ENCODE measurements at regions not wholly inside any gene's neighbourhood (a gene's known extent, or its start where the extent isn't known, plus 50 kb on each side); places are given as distances from the start of the nearest gene placed in this dataset.

GRCh38 chr6:119461187-119461586 lies 111.6 kb upstream of the MAN1A1 start:
- no peak overlapping the region for H3K4me3 ChIP-seq (ENCODE audit: low read depth, low read length)

GRCh38 chr6:119459207-119459974 lies 109.8 kb upstream of the MAN1A1 start:
- Histone ChIP-seq H3K27ac (ENCODE audit: low read depth, low read length) (no peak overlapping the region), H3K27me3 (ENCODE audit: control insufficient read depth, insufficient read depth, low read length) (no peaks in the 10 kb centered on the region), H3K9me3 (ENCODE audit: control insufficient read depth, insufficient read depth, low read length) (no peaks in the 10 kb centered on the region; the same call in 1 of the 2 replicates), H3K4me1 (ENCODE audit: control insufficient read depth, insufficient read depth, low read length) (no peaks in the 10 kb centered on the region), H3K9ac (ENCODE audit: low read depth, low read length) (no peak overlapping the region), H3K4me3 (ENCODE audit: low read depth, low read length) (no peak overlapping the region), H3K36me3 (ENCODE audit: control insufficient read depth, insufficient read depth, low read length) (no peaks in the 10 kb centered on the region)

More at GRCh38 chr6:119461187-119461586, 111.6 kb upstream of the MAN1A1 start:
- H3K27ac ChIP-seq (ENCODE audit: low read depth, low read length) = no peak overlapping the region
- H3K9me3 ChIP-seq (ENCODE audit: control insufficient read depth, insufficient read depth, low read length) = no peaks in the 10 kb centered on the region; the same call in 1 of the 2 replicates
- H3K27me3 ChIP-seq (ENCODE audit: control insufficient read depth, insufficient read depth, low read length) = no peaks in the 10 kb centered on the region
- no peaks in the 10 kb centered on the region for H3K36me3 ChIP-seq (ENCODE audit: control insufficient read depth, insufficient read depth, low read length)
- no peaks in the 10 kb centered on the region for H3K4me1 ChIP-seq (ENCODE audit: control insufficient read depth, insufficient read depth, low read length)
- H3K9ac ChIP-seq (ENCODE audit: low read depth, low read length) = no peak overlapping the region

GRCh38 chr6:119454714-119455113 lies 105.2 kb upstream of the MAN1A1 start:
- no peaks in the 10 kb centered on the region for H3K9me3 ChIP-seq (ENCODE audit: control insufficient read depth, insufficient read depth, low read length)
- no peak overlapping the region for H3K9ac ChIP-seq (ENCODE audit: low read depth, low read length)
- H3K4me1 ChIP-seq (ENCODE audit: control insufficient read depth, insufficient read depth, low read length) = no peaks in the 10 kb centered on the region
- no peak overlapping the region for H3K27ac ChIP-seq (ENCODE audit: low read depth, low read length)
- H3K27me3 ChIP-seq (ENCODE audit: control insufficient read depth, insufficient read depth, low read length) = no peaks in the 10 kb centered on the region
- no peak overlapping the region for H3K4me3 ChIP-seq (ENCODE audit: low read depth, low read length)
- H3K36me3 ChIP-seq (ENCODE audit: control insufficient read depth, insufficient read depth, low read length) = no peaks in the 10 kb centered on the region

GRCh38 chr6:119453242-119454200 lies 104.0 kb upstream of the MAN1A1 start:
- Histone ChIP-seq H3K9ac (ENCODE audit: low read depth, low read length) (no peak overlapping the region), H3K27ac (ENCODE audit: low read depth, low read length) (no peak overlapping the region), H3K36me3 (ENCODE audit: control insufficient read depth, insufficient read depth, low read length) (no peaks in the 10 kb centered on the region), H3K9me3 (ENCODE audit: control insufficient read depth, insufficient read depth, low read length) (no peaks in the 10 kb centered on the region), H3K4me3 (ENCODE audit: low read depth, low read length) (no peak overlapping the region), H3K4me1 (ENCODE audit: control insufficient read depth, insufficient read depth, low read length) (no peaks in the 10 kb centered on the region), H3K27me3 (ENCODE audit: control insufficient read depth, insufficient read depth, low read length) (no peaks in the 10 kb centered on the region)

- H3K4me3 ChIP-seq (ENCODE audit: low read depth, low read length) = no peak overlapping the region
- no peaks in the 10 kb centered on the region for H3K36me3 ChIP-seq (ENCODE audit: control insufficient read depth, insufficient read depth, low read length)
- H3K27ac ChIP-seq (ENCODE audit: low read depth, low read length) = no peak overlapping the region
- no peaks in the 10 kb centered on the region for H3K9me3 ChIP-seq (ENCODE audit: control insufficient read depth, insufficient read depth, low read length)
- no peak overlapping the region for H3K9ac ChIP-seq (ENCODE audit: low read depth, low read length)
- H3K27me3 ChIP-seq (ENCODE audit: control insufficient read depth, insufficient read depth, low read length) = no peaks in the 10 kb centered on the region
- H3K4me1 ChIP-seq (ENCODE audit: control insufficient read depth, insufficient read depth, low read length) = peaks cover 10% of the 10 kb centered on the region
These were observed 100.0 kb upstream of the MAN1A1 start for GRCh38 chr6:119449331-119450156.

GRCh38 chr6:119447921-119448320 lies 98.4 kb upstream of the MAN1A1 start:
- no peaks in the 10 kb centered on the region for H3K9me3 ChIP-seq (ENCODE audit: control insufficient read depth, insufficient read depth, low read length)
- H3K27me3 ChIP-seq (ENCODE audit: control insufficient read depth, insufficient read depth, low read length) = no peaks in the 10 kb centered on the region
- no peaks in the 10 kb centered on the region for H3K36me3 ChIP-seq (ENCODE audit: control insufficient read depth, insufficient read depth, low read length)
- H3K9ac ChIP-seq (ENCODE audit: low read depth, low read length) = no peak overlapping the region
- H3K27ac ChIP-seq (ENCODE audit: low read depth, low read length) = no peak overlapping the region
- no peak overlapping the region for H3K4me3 ChIP-seq (ENCODE audit: low read depth, low read length)
- H3K4me1 ChIP-seq (ENCODE audit: control insufficient read depth, insufficient read depth, low read length) = peaks cover 10% of the 10 kb centered on the region

GRCh38 chr6:119446609-119447008 lies 97.0 kb upstream of the MAN1A1 start:
- Histone ChIP-seq H3K36me3 (ENCODE audit: control insufficient read depth, insufficient read depth, low read length) (no peaks in the 10 kb centered on the region), H3K4me1 (ENCODE audit: control insufficient read depth, insufficient read depth, low read length) (peaks cover 10% of the 10 kb centered on the region), H3K27me3 (ENCODE audit: control insufficient read depth, insufficient read depth, low read length) (no peaks in the 10 kb centered on the region), H3K9me3 (ENCODE audit: control insufficient read depth, insufficient read depth, low read length) (no peaks in the 10 kb centered on the region), H3K27ac (ENCODE audit: low read depth, low read length) (no peak overlapping the region), H3K4me3 (ENCODE audit: low read depth, low read length) (no peak overlapping the region), H3K9ac (ENCODE audit: low read depth, low read length) (no peak overlapping the region)

GRCh38 chr6:119446115-119446554 lies 96.6 kb upstream of the MAN1A1 start:
- no peaks in the 10 kb centered on the region for H3K36me3 ChIP-seq (ENCODE audit: control insufficient read depth, insufficient read depth, low read length)
- H3K27me3 ChIP-seq (ENCODE audit: control insufficient read depth, insufficient read depth, low read length) = no peaks in the 10 kb centered on the region
- peak overlapping the region; percentile 3 for H3K27ac ChIP-seq (ENCODE audit: low read depth, low read length)
- no peak overlapping the region for H3K9ac ChIP-seq (ENCODE audit: low read depth, low read length)
- peaks cover 10% of the 10 kb centered on the region for H3K4me1 ChIP-seq (ENCODE audit: control insufficient read depth, insufficient read depth, low read length)
- no peaks in the 10 kb centered on the region for H3K9me3 ChIP-seq (ENCODE audit: control insufficient read depth, insufficient read depth, low read length)
- H3K4me3 ChIP-seq (ENCODE audit: low read depth, low read length) = no peak overlapping the region

- Histone ChIP-seq H3K9me3 (ENCODE audit: control insufficient read depth, insufficient read depth, low read length) (no peaks in the 10 kb centered on the region), H3K4me3 (ENCODE audit: low read depth, low read length) (no peak overlapping the region), H3K27ac (ENCODE audit: low read depth, low read length) (peak overlapping the region; percentile 3), H3K36me3 (ENCODE audit: control insufficient read depth, insufficient read depth, low read length) (no peaks in the 10 kb centered on the region), H3K27me3 (ENCODE audit: control insufficient read depth, insufficient read depth, low read length) (no peaks in the 10 kb centered on the region), H3K9ac (ENCODE audit: low read depth, low read length) (no peak overlapping the region), H3K4me1 (ENCODE audit: control insufficient read depth, insufficient read depth, low read length) (peaks cover 10% of the 10 kb centered on the region)
These were observed 96.1 kb upstream of the MAN1A1 start for GRCh38 chr6:119445666-119446065.

- H3K4me3 ChIP-seq (ENCODE audit: low read depth, low read length) = no peak overlapping the region
- H3K9ac ChIP-seq (ENCODE audit: low read depth, low read length) = no peak overlapping the region
- peaks cover 10% of the 10 kb centered on the region for H3K4me1 ChIP-seq (ENCODE audit: control insufficient read depth, insufficient read depth, low read length)
- H3K27me3 ChIP-seq (ENCODE audit: control insufficient read depth, insufficient read depth, low read length) = no peaks in the 10 kb centered on the region
- H3K27ac ChIP-seq (ENCODE audit: low read depth, low read length) = no peak overlapping the region
- H3K36me3 ChIP-seq (ENCODE audit: control insufficient read depth, insufficient read depth, low read length) = no peaks in the 10 kb centered on the region
- H3K9me3 ChIP-seq (ENCODE audit: control insufficient read depth, insufficient read depth, low read length) = no peaks in the 10 kb centered on the region
These were observed 95.3 kb upstream of the MAN1A1 start for GRCh38 chr6:119444642-119445557.

All from HUES48 (cell line).